IMR-90 (cell line): ENCODE measurements at regions not wholly inside any gene's neighbourhood (a gene's known extent, or its start where the extent isn't known, plus 50 kb on each side); places are given as distances from the start of the nearest gene placed in this dataset.

Experiments used
- ATAC-seq: fragments of 200-7000 bp; cut with Tn5 transposase; 2 replicates; pipeline ENCODE4 v1.9.1; 2020; ENCODE audit warnings: low read depth, mild to moderate bottlenecking, moderate library complexity
- BruUV-seq: library from RNA; stranded (reverse); fragments of 400-500 nt; replicated peaks from 2 replicates; lab custom pipeline; 2021; lab: Mats Ljungman, UMichigan
- CTCF ChIA-PET: fragments of 300-600 bp; formaldehyde crosslinking; extraction: SDS; loops from one replicate; lab custom pipeline; 2021; ENCODE audit warnings: antibody characterized with exemption; lab: Yijun Ruan, JAX
- POLR2A ChIA-PET: fragments of 300-600 bp; sonication (Branson Sonifier 250); formaldehyde crosslinking; loops from one replicate; lab custom pipeline; 2022; ENCODE audit warnings: antibody characterized with exemption; ENCODE audit not compliant: unreplicated experiment; lab: Charles Lee
- DNase-seq: peaks from one replicate; pipeline ENCODE4 v3.0.0; 2013
- H2AFZ ChIP-seq: replicated peaks from 2 replicates; pipeline ENCODE3; 2013; ENCODE audit warnings: low read length, mild to moderate bottlenecking; ENCODE audit not compliant: poor library complexity
- H2AK5ac ChIP-seq: 2 replicates; pipeline ENCODE4 v1.6.1; 2013; ENCODE audit warnings: low read depth, low read length, inconsistent platforms
- H2AK9ac ChIP-seq: replicated peaks from 2 replicates; pipeline ENCODE3; 2013; ENCODE audit warnings: mild to moderate bottlenecking, low read depth, low read length, moderate library complexity; ENCODE audit not compliant: poor library complexity
- H2BK120ac ChIP-seq: 2 replicates; pipeline ENCODE4 v1.6.1; 2013; ENCODE audit warnings: low read depth, low read length, inconsistent platforms
- H2BK15ac ChIP-seq: 3 replicates; pipeline ENCODE4 v1.6.1; 2013; ENCODE audit warnings: low read depth, low read length, inconsistent platforms
- H2BK20ac ChIP-seq: 2 replicates; pipeline ENCODE4 v1.6.1; 2013; ENCODE audit warnings: low read depth, mild to moderate bottlenecking, inconsistent platforms, low read length, moderate library complexity
- H2BK5ac ChIP-seq: 2 replicates; pipeline ENCODE4 v1.6.1; 2013; ENCODE audit warnings: mild to moderate bottlenecking, low read depth, low read length, inconsistent platforms; ENCODE audit not compliant: poor library complexity, severe bottlenecking
- H3K14ac ChIP-seq: replicated peaks from 2 replicates; pipeline ENCODE4 v1.6.1; 2013; ENCODE audit warnings: low read depth, low read length, inconsistent platforms
- H3K18ac ChIP-seq: 2 replicates; pipeline ENCODE4 v1.6.1; 2013; ENCODE audit warnings: low read depth, low read length, control low read depth
- H3K23ac ChIP-seq: 2 replicates; pipeline ENCODE4 v1.6.1; 2013; ENCODE audit warnings: low read depth, low read length, inconsistent platforms
- H3K27ac ChIP-seq: 2 replicates; pipeline ENCODE4 v1.5.1; 2013; ENCODE audit warnings: mild to moderate bottlenecking, control low read depth, low read length; ENCODE audit not compliant: insufficient read depth
- H3K27me3 ChIP-seq: 2 replicates; pipeline ENCODE4 v1.6.1; 2013; ENCODE audit warnings: low read length; ENCODE audit not compliant: control insufficient read depth, insufficient read depth
- H3K36me3 ChIP-seq: 2 replicates; pipeline ENCODE4 v1.6.1; 2013; ENCODE audit warnings: low read length, mixed read lengths; ENCODE audit not compliant: control insufficient read depth, insufficient read depth
- H3K4ac ChIP-seq: 2 replicates; pipeline ENCODE4 v1.6.1; 2013; ENCODE audit warnings: low read depth, low read length, inconsistent platforms
- H3K4me1 ChIP-seq: 2 replicates; pipeline ENCODE4 v1.6.1; 2013; ENCODE audit warnings: low read length, mixed read lengths; ENCODE audit not compliant: control insufficient read depth, insufficient read depth
- H3K4me2 ChIP-seq: 2 replicates; pipeline ENCODE4 v1.6.1; 2013; ENCODE audit warnings: low read depth, mild to moderate bottlenecking, control low read depth, low read length, moderate library complexity
- H3K4me3 ChIP-seq: 2 replicates; pipeline ENCODE4 v1.5.1; 2013; ENCODE audit warnings: low read depth, mild to moderate bottlenecking, control low read depth, low read length, moderate library complexity; ENCODE audit not compliant: insufficient read depth
- H3K56ac ChIP-seq: 2 replicates; pipeline ENCODE4 v1.6.1; 2013; ENCODE audit warnings: low read length, inconsistent platforms; ENCODE audit not compliant: insufficient read depth; ENCODE audit errors: extremely low read depth
- H3K79me1 ChIP-seq, 2 experiments: 2 replicates each; pipeline ENCODE4 v1.6.1; 2013; ENCODE audit warnings: low read length in 2 of 2, inconsistent platforms in 1 of 2, low read depth in 1 of 2
- H3K9ac ChIP-seq: 2 replicates; pipeline ENCODE4 v1.6.1; 2013; ENCODE audit warnings: low read depth, low read length, control low read depth
- H3K9me1 ChIP-seq: 2 replicates; pipeline ENCODE4 v1.6.1; 2013; ENCODE audit warnings: low read length, inconsistent platforms; ENCODE audit not compliant: insufficient read depth
- H3K9me3 ChIP-seq: 2 replicates; pipeline ENCODE4 v1.6.1; 2013; ENCODE audit warnings: low read length; ENCODE audit not compliant: control insufficient read depth, insufficient read depth
- H4K20me1 ChIP-seq: 2 replicates; pipeline ENCODE4 v1.6.1; 2013; ENCODE audit warnings: low read length, inconsistent platforms; ENCODE audit not compliant: insufficient read depth
- H4K5ac ChIP-seq: 2 replicates; pipeline ENCODE4 v1.6.1; 2013; ENCODE audit warnings: mild to moderate bottlenecking, low read depth, low read length, control low read depth
- H4K8ac ChIP-seq, 2 experiments: 2 replicates each; pipeline ENCODE4 v1.6.1; 2013; ENCODE audit warnings: low read depth in 2 of 2, low read length in 2 of 2, control low read depth in 1 of 2, inconsistent platforms in 1 of 2
- H4K91ac ChIP-seq: 2 replicates; pipeline ENCODE4 v1.6.1; 2013; ENCODE audit warnings: low read depth, low read length, inconsistent platforms; ENCODE audit not compliant: insufficient read depth
- BHLHE40 ChIP-seq: fragments of 150-350 bp; IDR thresholded peaks from 2 replicates; pipeline ENCODE4 v1.6.1; 2016; ENCODE audit warnings: mild to moderate bottlenecking, low read depth, low read length
- FOS ChIP-seq: fragments of 150-350 bp; IDR thresholded peaks from 2 replicates; pipeline ENCODE4 v1.6.1; 2016; ENCODE audit warnings: low read depth, low read length
- MAZ ChIP-seq: IDR thresholded peaks from 2 replicates; pipeline ENCODE4 v1.6.1; 2012; ENCODE audit warnings: low read depth, mild to moderate bottlenecking, low read length, improper control_type of control experiment, moderate library complexity, borderline replicate concordance
- NFE2L2 ChIP-seq: fragments of 150-350 bp; IDR thresholded peaks from 2 replicates; pipeline ENCODE4 v1.6.1; 2016; ENCODE audit warnings: low read depth, mild to moderate bottlenecking, low read length
- WGBS, 2 experiments: methylation state at CpG; one replicate each; pipeline versions ENCODE4 v1.1.5 to v1.1.7; 2013; ENCODE audit warnings: missing lambda C conversion rate in 2 of 2; ENCODE audit not compliant: insufficient read length in 1 of 2; ENCODE audit errors: extremely low coverage in 2 of 2; 5-methylcytosine and 5-hydroxymethylcytosine counted together
- dilution Hi-C: fragments of 300-500 bp; cut with HindIII; formaldehyde crosslinking; loops from one replicate; pipeline ENCODE4 v1.14.3; 2018; ENCODE audit warnings: low sequenced_read_pairs; ENCODE audit not compliant: unreplicated experiment
- in situ Hi-C: fragments of 300-500 bp; cut with MboI; formaldehyde crosslinking; loops from 3 replicates; pipeline ENCODE4 v1.14.3; 2019; ENCODE audit warnings: low sequenced_read_pairs, inconsistent platforms, mixed read lengths
- intact Hi-C: fragments of 100-400 bp; cut with micrococcal nuclease; formaldehyde crosslinking; loops from 2 replicates; pipeline ENCODE4 v1.10.0; 2022

DNA sequence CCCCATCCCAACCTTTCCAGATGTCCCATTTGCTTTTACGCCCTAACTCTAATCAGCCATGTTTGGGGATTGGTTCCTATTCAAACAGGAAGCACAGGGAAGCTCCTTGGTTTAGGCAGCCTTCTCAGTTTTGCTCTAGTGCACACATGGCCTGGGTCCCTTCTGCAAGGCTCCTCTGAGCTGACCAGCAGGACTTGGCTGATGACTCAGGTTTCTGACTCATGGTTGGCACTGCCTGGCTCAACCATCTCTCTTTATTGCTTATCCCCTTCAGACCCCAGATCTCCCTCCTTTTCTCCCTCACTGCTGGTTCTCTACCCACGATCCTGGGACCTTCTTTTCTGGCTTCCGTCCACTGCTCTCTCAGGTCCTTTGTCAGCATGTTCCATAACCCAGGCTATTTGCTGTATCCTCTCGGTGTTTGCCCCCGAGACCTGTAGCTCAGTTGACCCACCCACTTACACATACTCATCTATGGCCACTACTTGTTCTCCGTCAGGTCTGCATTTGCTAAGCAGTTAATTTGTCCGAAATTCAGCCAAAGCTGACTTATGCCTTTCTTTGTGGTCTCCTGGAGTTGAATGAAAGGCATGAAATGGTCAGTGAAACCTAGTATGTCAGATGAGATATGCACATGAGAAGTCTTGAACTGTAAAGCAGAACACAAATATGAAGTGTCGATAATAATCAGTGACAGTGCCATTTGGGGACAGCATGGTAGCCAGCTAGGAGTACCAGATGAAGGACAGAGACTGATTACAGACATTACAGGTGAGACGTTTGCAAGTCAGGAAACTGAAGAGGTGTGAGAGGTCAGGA, 323.5 kb upstream of the ROPN1 start:
- Histone ChIP-seq H3K9me1 (no peaks in the 10 kb centered on the region), H3K27ac (no peak overlapping the region), H2BK15ac (no peak overlapping the region), H3K36me3 (no peaks in the 10 kb centered on the region), H3K4me3 (no peak overlapping the region), H2BK5ac (no peak overlapping the region), H3K56ac (no peak overlapping the region), H2BK20ac (no peak overlapping the region), H2AK9ac (no peak overlapping the region), H4K8ac (no peak overlapping the region), H3K79me1 (no peaks in the 10 kb centered on the region), H3K9ac (no peak overlapping the region), H2AK5ac (no peak overlapping the region), H3K9me3 (no peaks in the 10 kb centered on the region), H3K4me1 (no peaks in the 10 kb centered on the region), H4K20me1 (no peaks in the 10 kb centered on the region), H3K4ac (no peak overlapping the region), H3K23ac (no peak overlapping the region), H3K4me2 (no peak overlapping the region), H3K14ac (0 out of 2 replicates have a peak overlapping the region, but pooled peaks have one; percentile 15), H3K27me3 (no peaks in the 10 kb centered on the region; the same call in none of the 2 replicates), H2BK120ac (no peak overlapping the region), H4K91ac (no peak overlapping the region), H3K18ac (no peak overlapping the region), H2AFZ (no peak overlapping the region), H4K5ac (no peak overlapping the region)
- ChIA-PET CTCF (no interaction called here), POLR2A (no interaction called here)
- dilution Hi-C loops (no loop called here), intact Hi-C loops (no loop called here), in situ Hi-C loops (no loop called here)
- 53% methylated on average over 3 of the region's 9 CpGs; no CpG with 5 or more reads in 1 of the 2 experiments for WGBS, 2 experiments
- TF ChIP-seq NFE2L2: no peak
- 0 out of 2 replicates have a peak, but pooled peaks have one; percentile 19 for TF ChIP-seq FOS
- TF ChIP-seq MAZ: no peak
- TF ChIP-seq BHLHE40: no peak
- DNase-seq (peak; percentile 62), ATAC-seq (peak; percentile 77)
- BruUV-seq: no TSS peak
